ENCODE measurements at regions not wholly inside any gene's neighbourhood (a gene's known extent, or its start where the extent isn't known, plus 50 kb on each side); places are given as distances from the start of the nearest gene placed in this dataset.
A peak's percentile ranks its signal among the peaks of the same experiment; 100 is the strongest.

DNA sequence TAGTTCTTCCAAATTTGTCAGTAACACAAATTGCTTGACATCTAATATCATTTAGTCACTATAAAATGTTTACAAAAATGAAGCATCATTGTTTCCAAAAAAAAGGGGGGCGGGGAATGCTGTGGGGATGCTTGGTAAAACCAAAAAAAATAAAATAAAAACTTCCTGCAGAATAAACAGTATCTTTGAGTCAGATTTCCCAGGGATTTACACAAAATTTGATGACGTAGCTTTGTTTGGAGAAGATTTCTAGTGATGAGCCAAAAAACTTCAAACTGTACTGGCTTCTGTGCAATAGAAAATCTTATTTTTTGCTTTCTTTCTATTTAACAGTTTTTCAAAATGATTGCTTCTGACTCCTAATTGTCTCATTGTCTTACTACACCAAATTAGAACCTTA, 80.0 kb downstream of the MZT1 start:
- no peak for DNase-seq (ENCODE audit: low read depth)
- no peak overlapping the region for H3K4me3 ChIP-seq (replicated peaks; ENCODE audit: low read depth, low read length)
- TF ChIP-seq, protein P1, sequence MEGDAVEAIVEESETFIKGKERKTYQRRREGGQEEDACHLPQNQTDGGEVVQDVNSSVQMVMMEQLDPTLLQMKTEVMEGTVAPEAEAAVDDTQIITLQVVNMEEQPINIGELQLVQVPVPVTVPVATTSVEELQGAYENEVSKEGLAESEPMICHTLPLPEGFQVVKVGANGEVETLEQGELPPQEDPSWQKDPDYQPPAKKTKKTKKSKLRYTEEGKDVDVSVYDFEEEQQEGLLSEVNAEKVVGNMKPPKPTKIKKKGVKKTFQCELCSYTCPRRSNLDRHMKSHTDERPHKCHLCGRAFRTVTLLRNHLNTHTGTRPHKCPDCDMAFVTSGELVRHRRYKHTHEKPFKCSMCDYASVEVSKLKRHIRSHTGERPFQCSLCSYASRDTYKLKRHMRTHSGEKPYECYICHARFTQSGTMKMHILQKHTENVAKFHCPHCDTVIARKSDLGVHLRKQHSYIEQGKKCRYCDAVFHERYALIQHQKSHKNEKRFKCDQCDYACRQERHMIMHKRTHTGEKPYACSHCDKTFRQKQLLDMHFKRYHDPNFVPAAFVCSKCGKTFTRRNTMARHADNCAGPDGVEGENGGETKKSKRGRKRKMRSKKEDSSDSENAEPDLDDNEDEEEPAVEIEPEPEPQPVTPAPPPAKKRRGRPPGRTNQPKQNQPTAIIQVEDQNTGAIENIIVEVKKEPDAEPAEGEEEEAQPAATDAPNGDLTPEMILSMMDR (IDR thresholded peaks at IDR 0.05; ENCODE audit: low read length, missing control alignments): no peak

DNA sequence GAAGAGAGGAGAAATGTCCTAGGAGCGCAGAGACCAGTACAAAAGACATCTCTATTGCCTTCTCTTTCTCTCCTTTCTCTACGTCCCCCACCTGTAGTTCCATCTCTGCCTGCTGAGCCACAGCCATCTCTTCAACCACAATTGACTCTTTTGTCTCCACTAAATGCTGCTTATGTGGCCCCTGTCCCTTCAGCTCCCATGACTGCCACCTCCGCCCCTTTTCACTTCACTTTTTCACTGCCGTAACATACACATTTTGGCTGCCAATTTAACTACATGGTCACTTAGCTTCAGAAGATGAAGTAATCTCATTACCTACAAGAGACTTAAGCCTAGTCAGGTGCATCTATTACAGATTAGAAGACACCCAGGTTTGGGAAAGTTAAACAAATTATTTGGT, 81.9 kb downstream of the MZT1 start:
- no peak for DNase-seq (ENCODE audit: low read depth)
- no peak overlapping the region for H3K4me3 ChIP-seq (replicated peaks; ENCODE audit: low read depth, low read length)
- TF ChIP-seq, protein P1 (IDR thresholded peaks at IDR 0.05; ENCODE audit: low read length, missing control alignments): no peak

DNA sequence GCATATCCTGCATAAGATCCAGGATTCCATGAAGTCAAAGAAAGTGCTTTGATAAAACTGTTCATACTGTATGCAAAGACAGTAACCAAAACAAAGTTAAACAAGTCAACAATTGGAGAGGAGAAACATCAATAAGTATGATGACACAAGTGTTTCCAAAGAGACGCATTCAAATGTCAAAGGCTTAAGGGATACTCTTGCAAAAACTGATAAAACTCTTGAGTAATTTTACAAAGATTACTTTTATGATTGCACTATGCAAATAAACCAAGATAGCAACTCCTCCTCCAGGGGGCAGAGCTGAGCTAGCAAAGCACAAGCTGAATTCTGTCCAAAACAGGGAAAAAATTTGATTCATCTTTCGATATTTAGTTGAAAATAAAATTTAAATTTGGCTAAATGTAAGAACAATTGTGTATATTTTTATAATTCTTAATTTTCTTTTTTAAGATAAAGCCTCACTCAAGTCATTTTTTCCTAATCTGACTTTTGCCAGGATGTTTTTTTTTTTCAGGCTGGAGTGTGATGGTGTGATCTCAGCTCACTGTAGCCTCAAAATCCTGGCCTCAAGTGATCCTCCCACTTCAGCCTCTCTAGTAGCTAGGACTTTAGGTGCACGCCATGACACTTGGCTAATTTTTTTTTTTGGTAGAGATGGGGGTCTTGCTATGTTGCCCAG, 84.0 kb downstream of the MZT1 start:
- no peak overlapping the region for H3K4me3 ChIP-seq (replicated peaks; ENCODE audit: low read depth, low read length)
- peak; percentile 70 for DNase-seq (ENCODE audit: low read depth)
- TF ChIP-seq, protein P1 (IDR thresholded peaks at IDR 0.05; ENCODE audit: low read length, missing control alignments): peak; percentile 92

DNA sequence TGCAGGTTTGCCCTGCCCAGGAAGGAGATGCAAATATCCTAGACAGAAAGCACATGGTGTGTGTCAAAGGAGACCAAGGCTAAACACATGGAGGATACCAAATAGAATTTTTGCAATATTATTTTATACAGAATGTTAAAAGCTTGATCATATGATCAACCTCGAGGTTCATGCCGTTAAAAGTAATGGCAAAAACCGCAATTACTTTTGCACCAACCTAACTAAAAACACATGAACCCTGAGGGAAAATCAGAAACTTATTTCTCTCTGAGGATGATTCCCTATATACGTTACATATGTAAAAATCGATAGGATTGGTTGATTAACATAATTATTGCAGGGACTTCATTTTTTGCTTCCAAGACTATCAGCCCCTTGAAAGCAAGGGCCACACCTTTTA, 88.1 kb downstream of the MZT1 start:
- TF ChIP-seq, protein P1 (IDR thresholded peaks at IDR 0.05; ENCODE audit: low read length, missing control alignments): no peak
- no peak overlapping the region for H3K4me3 ChIP-seq (replicated peaks; ENCODE audit: low read depth, low read length)
- no peak for DNase-seq (ENCODE audit: low read depth)

DNA sequence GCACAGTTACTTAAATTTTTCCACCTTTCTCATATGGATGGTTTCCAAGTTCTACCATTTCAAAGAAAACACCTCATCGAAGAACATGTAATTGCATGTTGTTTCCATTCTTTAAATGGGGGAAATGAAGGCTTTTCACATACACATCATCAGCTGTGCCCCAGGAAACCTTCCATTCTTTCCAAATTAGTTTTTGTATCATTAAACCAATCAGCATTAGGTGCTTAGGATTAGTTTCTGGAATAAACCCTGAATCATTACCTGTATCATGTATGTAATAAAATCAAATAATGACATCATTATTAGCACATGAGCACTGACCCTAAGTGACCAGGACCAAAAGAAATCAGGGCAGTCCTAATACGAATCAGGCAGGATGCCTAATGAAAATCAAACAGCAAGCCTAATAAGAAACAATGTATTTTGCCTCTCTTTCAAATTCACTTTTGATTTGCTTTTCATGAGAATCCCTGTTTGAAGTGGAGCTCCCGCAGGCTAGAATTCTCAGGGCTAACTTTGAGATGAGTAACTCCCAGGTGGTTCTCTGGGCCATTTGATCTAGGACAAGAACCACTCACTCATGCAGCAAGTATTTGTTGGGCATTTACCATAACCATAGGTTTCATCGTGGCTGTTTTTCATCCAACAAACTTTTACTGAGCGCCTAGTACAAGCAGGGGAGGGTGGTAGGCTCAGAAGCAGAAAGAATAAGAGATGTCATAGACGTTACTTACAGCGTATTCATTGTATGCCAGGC, 89.2 kb downstream of the MZT1 start:
- no peak overlapping the region for H3K4me3 ChIP-seq (replicated peaks; ENCODE audit: low read depth, low read length)
- TF ChIP-seq, protein P1 (IDR thresholded peaks at IDR 0.05; ENCODE audit: low read length, missing control alignments): no peak
- DNase-seq (ENCODE audit: low read depth): no peak

DNA sequence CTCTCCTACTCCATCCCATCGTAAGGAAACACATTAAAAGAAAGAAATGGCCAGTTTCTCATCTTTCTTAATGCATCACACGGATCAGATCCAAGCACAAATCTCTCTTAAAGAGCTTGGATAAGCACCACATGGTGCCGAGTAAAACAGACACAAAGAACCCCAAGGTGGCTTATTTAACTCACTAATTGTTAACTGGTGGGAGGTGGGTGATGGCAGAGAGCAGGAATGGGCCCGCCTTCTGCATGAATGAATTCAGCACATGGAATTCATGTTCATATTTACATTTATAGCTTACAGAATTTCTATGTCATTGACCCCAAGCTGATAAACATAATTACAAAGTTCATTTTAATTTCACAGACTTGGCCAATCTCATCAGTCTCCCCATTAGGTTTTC, 89.9 kb downstream of the MZT1 start:
- no peak for DNase-seq (ENCODE audit: low read depth)
- TF ChIP-seq, protein P1 (IDR thresholded peaks at IDR 0.05; ENCODE audit: low read length, missing control alignments): no peak
- no peak overlapping the region for H3K4me3 ChIP-seq (replicated peaks; ENCODE audit: low read depth, low read length)

Data from fibroblast of pulmonary artery (primary cell).